Mesenchymal stem cell (in vitro differentiated cells and primary cell): ENCODE measurements at regions not wholly inside any gene's neighbourhood (a gene's known extent, or its start where the extent isn't known, plus 50 kb on each side); places are given as distances from the start of the nearest gene placed in this dataset.

Source experiments
- DNase-seq: peaks from one replicate; pipeline ENCODE4 v3.0.0-alpha.2; 2013
- H2AFZ ChIP-seq: one replicate; pipeline ENCODE4 v1.6.1; 2013; ENCODE audit warnings: low read depth, mild to moderate bottlenecking, control low read depth, inconsistent platforms, low read length, moderate library complexity
- H2AK5ac ChIP-seq: 2 replicates; pipeline ENCODE4 v1.6.1; 2013; ENCODE audit warnings: low read length, moderate library complexity, mild to moderate bottlenecking, inconsistent platforms; ENCODE audit not compliant: severe bottlenecking
- H2BK120ac ChIP-seq: one replicate; pipeline ENCODE4 v1.6.1; 2013; ENCODE audit warnings: low read depth, mild to moderate bottlenecking, inconsistent platforms, low read length, moderate library complexity
- H2BK12ac ChIP-seq, 2 experiments: one replicate each; pipeline ENCODE4 v1.6.1; 2013; ENCODE audit warnings: inconsistent platforms in 2 of 2, low read length in 2 of 2, mild to moderate bottlenecking in 2 of 2, moderate library complexity in 2 of 2, control low read depth in 1 of 2
- H2BK15ac ChIP-seq: one replicate; pipeline ENCODE4 v1.6.1; 2013; ENCODE audit warnings: mild to moderate bottlenecking, low read depth, inconsistent platforms; ENCODE audit not compliant: poor library complexity, severe bottlenecking
- H2BK5ac ChIP-seq: 2 replicates; pipeline ENCODE4 v1.6.1; 2013; ENCODE audit warnings: low read depth, mild to moderate bottlenecking, low read length, control low read depth, inconsistent platforms; ENCODE audit not compliant: poor library complexity, severe bottlenecking
- H3K14ac ChIP-seq, 2 experiments: one replicate each; pipeline ENCODE4 v1.6.1; 2013; ENCODE audit warnings: inconsistent platforms in 2 of 2, low read length in 2 of 2, control low read depth in 1 of 2, mild to moderate bottlenecking in 1 of 2, moderate library complexity in 1 of 2
- H3K18ac ChIP-seq, 2 experiments: one replicate each; pipeline ENCODE4 v1.6.1; 2013; ENCODE audit warnings: inconsistent platforms in 2 of 2, low read length in 2 of 2, control low read depth in 1 of 2, low read depth in 1 of 2, mild to moderate bottlenecking in 1 of 2
- H3K23ac ChIP-seq, 2 experiments: one replicate each; pipeline ENCODE4 v1.6.1; 2013; ENCODE audit warnings: inconsistent platforms in 2 of 2, low read length in 2 of 2, mild to moderate bottlenecking in 2 of 2, moderate library complexity in 2 of 2, control low read depth in 1 of 2
- H3K27ac ChIP-seq: 2 replicates; pipeline ENCODE4 v1.5.1; 2013; ENCODE audit warnings: mild to moderate bottlenecking, moderate library complexity, low read length, control low read depth, inconsistent platforms; ENCODE audit not compliant: poor library complexity, severe bottlenecking
- H3K27me3 ChIP-seq, 2 experiments: 2 replicates each; pipeline versions ENCODE4 v1.6.1 to v1.7.0; 2013; ENCODE audit warnings: low read length in 2 of 2, mild to moderate bottlenecking in 2 of 2, moderate library complexity in 2 of 2, control low read depth in 1 of 2, inconsistent platforms in 1 of 2; ENCODE audit not compliant: control insufficient read depth in 1 of 2, insufficient read depth in 1 of 2
- H3K36me3 ChIP-seq, 2 experiments: 2 replicates each; pipeline versions ENCODE4 v1.6.1 to v1.7.0; 2013; ENCODE audit warnings: low read length in 2 of 2, control low read depth in 1 of 2, inconsistent platforms in 1 of 2, low read depth in 1 of 2, mild to moderate bottlenecking in 1 of 2; ENCODE audit not compliant: insufficient read depth in 2 of 2, control insufficient read depth in 1 of 2
- H3K4ac ChIP-seq, 2 experiments: one replicate each; pipeline ENCODE4 v1.6.1; 2013; ENCODE audit warnings: inconsistent platforms in 2 of 2, low read length in 2 of 2, mild to moderate bottlenecking in 2 of 2, moderate library complexity in 2 of 2, control low read depth in 1 of 2, low read depth in 1 of 2
- H3K4me1 ChIP-seq: 2 replicates; pipeline ENCODE4 v1.6.1; 2013; ENCODE audit warnings: low read depth, low read length, control low read depth; ENCODE audit not compliant: control insufficient read depth, insufficient read depth
- H3K4me2 ChIP-seq: 2 replicates; pipeline ENCODE4 v1.6.1; 2013; ENCODE audit warnings: low read length, mild to moderate bottlenecking, inconsistent platforms; ENCODE audit not compliant: poor library complexity, severe bottlenecking
- H3K4me3 ChIP-seq, 2 experiments: 2 replicates each; pipeline versions ENCODE4 v1.5.1 to v1.7.0; 2013; ENCODE audit warnings: low read length in 2 of 2, mild to moderate bottlenecking in 2 of 2, control low read depth in 1 of 2, low read depth in 1 of 2; ENCODE audit not compliant: insufficient read depth in 1 of 2
- H3K79me1 ChIP-seq: replicated peaks from 2 replicates; pipeline ENCODE4 v1.6.1; 2013; ENCODE audit warnings: mild to moderate bottlenecking, control low read depth, low read length, inconsistent platforms; ENCODE audit not compliant: poor library complexity, severe bottlenecking
- H3K9ac ChIP-seq: 2 replicates; pipeline ENCODE4 v1.7.0; 2013; ENCODE audit warnings: mild to moderate bottlenecking, low read length, moderate library complexity
- H3K9me3 ChIP-seq: 2 replicates; pipeline ENCODE4 v1.7.0; 2013; ENCODE audit warnings: mild to moderate bottlenecking, low read length; ENCODE audit not compliant: control insufficient read depth
- H4K8ac ChIP-seq: one replicate; pipeline ENCODE4 v1.6.1; 2013; ENCODE audit warnings: inconsistent platforms, mild to moderate bottlenecking, low read length, moderate library complexity
- H4K91ac ChIP-seq: one replicate; pipeline ENCODE4 v1.6.1; 2013; ENCODE audit warnings: mild to moderate bottlenecking, low read length, inconsistent platforms
- WGBS: methylation state at CpG from one replicate; pipeline ENCODE4 v1.1.7; 2013; ENCODE audit warnings: mixed read lengths; 5-methylcytosine and 5-hydroxymethylcytosine counted together

DNA sequence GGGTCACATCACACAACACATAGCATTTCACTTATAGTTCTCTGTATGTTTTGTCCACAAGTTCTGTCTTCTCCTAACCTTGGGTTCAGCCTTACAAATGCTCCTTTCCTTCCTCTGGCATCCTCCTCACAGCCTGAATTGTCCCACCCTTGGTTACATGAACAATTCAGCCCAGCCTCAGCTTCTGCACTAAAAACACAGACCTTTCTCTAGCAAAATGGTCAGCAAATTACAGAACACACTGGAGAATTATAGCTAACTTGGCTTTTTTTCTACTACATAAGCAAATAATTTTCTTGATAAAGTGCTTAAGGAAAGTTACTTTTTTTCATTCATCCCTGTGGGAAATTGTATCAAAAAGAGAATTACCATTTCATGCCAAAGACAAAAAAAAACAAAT is 94.8 kb upstream of the COL5A2 start:
- Histone ChIP-seq H3K4me1 (no peaks in the 10 kb centered on the region), H2BK15ac (no peak overlapping the region), H3K18ac (peak overlapping the region in 1 of 2 experiments; percentile 45), H3K4me3 (no peak overlapping the region), H2AFZ (no peak overlapping the region), H3K79me1 (no peaks in the 10 kb centered on the region), H3K27me3 (no peaks in the 10 kb centered on the region), H3K23ac (no peak overlapping the region), H3K14ac (no peak overlapping the region), H2AK5ac (no peak overlapping the region), H2BK5ac (no peak overlapping the region), H3K36me3 (no peaks in the 10 kb centered on the region), H3K9ac (no peak overlapping the region), H3K9me3 (no peaks in the 10 kb centered on the region), H3K4me2 (no peak overlapping the region), H2BK12ac (no peak overlapping the region), H3K27ac (no peak overlapping the region), H2BK120ac (no peak overlapping the region), H3K4ac (no peak overlapping the region), H4K91ac (no peak overlapping the region), H4K8ac (no peak overlapping the region)
- DNase-seq = no peak

DNA sequence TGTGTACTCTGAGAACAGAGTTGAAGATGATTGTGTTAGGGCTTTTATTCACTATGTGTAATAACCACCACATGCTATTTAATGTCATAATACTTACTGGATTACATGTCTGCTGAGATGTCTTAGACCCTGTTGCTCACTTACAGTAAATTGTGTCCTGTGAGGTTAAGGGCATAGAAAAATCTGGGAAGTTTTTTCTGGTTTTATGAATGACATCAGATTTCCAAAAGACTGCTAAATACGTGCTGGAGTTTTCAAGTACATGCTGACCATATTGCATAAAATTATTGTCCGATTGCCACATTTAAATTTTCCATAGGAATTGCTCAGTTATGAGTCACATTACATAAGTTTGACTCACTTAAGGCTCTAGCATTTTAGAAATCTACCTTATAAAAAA is 96.7 kb upstream of the COL5A2 start:
- Histone ChIP-seq H3K4me1 (no peaks in the 10 kb centered on the region), H3K23ac (no peak overlapping the region), H2BK5ac (no peak overlapping the region), H3K27ac (no peak overlapping the region), H3K36me3 (no peaks in the 10 kb centered on the region), H2AK5ac (no peak overlapping the region), H2BK120ac (no peak overlapping the region), H3K18ac (no peak overlapping the region), H3K14ac (no peak overlapping the region), H4K91ac (no peak overlapping the region), H3K79me1 (no peaks in the 10 kb centered on the region), H3K9me3 (no peaks in the 10 kb centered on the region), H3K4me2 (no peak overlapping the region), H3K27me3 (no peaks in the 10 kb centered on the region), H2BK12ac (no peak overlapping the region), H3K4ac (no peak overlapping the region), H2AFZ (no peak overlapping the region), H3K9ac (peak overlapping the region; percentile 84), H2BK15ac (no peak overlapping the region), H4K8ac (no peak overlapping the region), H3K4me3 (no peak overlapping the region)
- DNase-seq = peak; percentile 90
- WGBS = 8% methylated on average over 2 of the region's 2 CpGs

DNA sequence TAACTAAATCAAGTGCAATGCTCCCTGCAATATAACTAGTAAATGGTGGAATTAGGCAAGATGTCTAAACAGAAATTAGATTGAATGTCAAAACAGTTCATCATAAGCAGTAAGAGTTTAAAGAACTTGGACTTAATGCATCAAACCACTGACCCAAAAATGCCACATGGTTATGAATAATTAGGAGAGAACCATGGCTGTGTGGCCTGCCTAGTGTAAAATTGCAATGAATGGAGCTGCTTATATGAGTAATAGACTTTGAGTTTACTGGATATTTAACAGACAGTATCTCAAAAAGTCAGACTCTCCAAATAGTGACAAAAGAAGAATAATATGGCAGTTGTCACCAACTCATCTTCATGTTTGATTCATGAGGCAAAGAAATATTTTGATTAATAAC is 101.6 kb upstream of the COL5A2 start:
- no peak overlapping the region for H3K4me2 ChIP-seq
- no peak overlapping the region for H3K4me3 ChIP-seq
- no peak for DNase-seq
- H3K18ac ChIP-seq = no peak overlapping the region
- H2BK15ac ChIP-seq = no peak overlapping the region
- no peaks in the 10 kb centered on the region for H3K4me1 ChIP-seq
- H3K79me1 ChIP-seq = no peaks in the 10 kb centered on the region
- H2BK120ac ChIP-seq = no peak overlapping the region
- no peak overlapping the region for H2BK5ac ChIP-seq
- no peak overlapping the region for H3K4ac ChIP-seq
- no peaks in the 10 kb centered on the region for H3K27me3 ChIP-seq
- H3K9me3 ChIP-seq = no peaks in the 10 kb centered on the region
- no peaks in the 10 kb centered on the region for H3K36me3 ChIP-seq
- no peak overlapping the region for H3K27ac ChIP-seq
- no peak overlapping the region for H3K14ac ChIP-seq
- no peak overlapping the region for H3K23ac ChIP-seq
- H4K8ac ChIP-seq = no peak overlapping the region
- no peak overlapping the region for H4K91ac ChIP-seq
- no peak overlapping the region for H2AK5ac ChIP-seq
- no peak overlapping the region for H2BK12ac ChIP-seq
- H3K9ac ChIP-seq = no peak overlapping the region
- no peak overlapping the region for H2AFZ ChIP-seq

DNA sequence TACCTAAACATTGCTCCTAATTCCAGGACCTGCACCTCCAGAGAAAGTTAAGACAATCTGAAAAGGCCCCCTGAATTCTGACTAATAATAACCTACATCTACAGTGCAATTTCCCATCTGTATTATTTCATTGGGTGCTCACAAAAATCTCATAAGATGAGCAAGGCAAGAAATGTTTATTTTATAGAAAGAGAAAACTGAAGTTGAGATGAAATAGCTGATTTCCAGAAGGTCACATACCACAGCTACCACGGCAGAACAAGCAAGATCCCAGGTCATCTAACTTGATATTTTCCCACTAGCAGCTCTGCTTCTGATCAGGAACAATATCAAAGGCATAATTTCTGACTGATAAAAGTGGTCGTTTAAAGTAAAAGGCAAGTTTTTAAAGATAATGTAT is 105.8 kb upstream of the COL5A2 start:
- H3K79me1 ChIP-seq = no peaks in the 10 kb centered on the region
- H3K23ac ChIP-seq = no peak overlapping the region
- no peak overlapping the region for H2BK120ac ChIP-seq
- no peak overlapping the region for H4K91ac ChIP-seq
- no peak overlapping the region for H3K14ac ChIP-seq
- DNase-seq = no peak
- peak overlapping the region; percentile 86 for H3K9ac ChIP-seq
- H3K4me1 ChIP-seq = no peaks in the 10 kb centered on the region
- no peak overlapping the region for H2BK12ac ChIP-seq
- H2AK5ac ChIP-seq = peak overlapping the region; percentile 54
- H2AFZ ChIP-seq = no peak overlapping the region
- no peak overlapping the region for H3K4me2 ChIP-seq
- H3K27me3 ChIP-seq = no peaks in the 10 kb centered on the region
- peak overlapping the region; percentile 35 to 73 for H3K4ac ChIP-seq
- no peak overlapping the region for H2BK15ac ChIP-seq
- no peak overlapping the region for H2BK5ac ChIP-seq
- H3K36me3 ChIP-seq = no peaks in the 10 kb centered on the region
- H4K8ac ChIP-seq = no peak overlapping the region
- H3K18ac ChIP-seq = peak overlapping the region in 1 of 2 experiments; percentile 80
- no CpG with 5 or more reads among the region's 2 CpGs for WGBS
- peaks cover 4% of the 10 kb centered on the region for H3K9me3 ChIP-seq
- peak overlapping the region; percentile 35 for H3K27ac ChIP-seq
- H3K4me3 ChIP-seq = no peak overlapping the region
